GM19035 (cell line): ENCODE measurements at regions not wholly inside any gene's neighbourhood (a gene's known extent, or its start where the extent isn't known, plus 50 kb on each side); places are given as distances from the start of the nearest gene placed in this dataset.
"Not testable (repeated sequence)": the region's sequence is repeated elsewhere in the genome, so short reads cannot be mapped to it uniquely, and the experiment has no call there.

ENCODE experiments used
- ATAC-seq: cut with Tn5 transposase; IDR thresholded peaks from one replicate; pipeline ENCODE4 v1.9.1; 2021; ENCODE audit not compliant: unreplicated experiment

- no peak for ATAC-seq
Observed at GRCh38 chr14:30069536-30069935, 141.9 kb upstream of the PRKD1 start.

GRCh38 chr14:30072454-30072853 is 144.8 kb upstream of the PRKD1 start:
- ATAC-seq: not testable (repeated sequence)

DNA sequence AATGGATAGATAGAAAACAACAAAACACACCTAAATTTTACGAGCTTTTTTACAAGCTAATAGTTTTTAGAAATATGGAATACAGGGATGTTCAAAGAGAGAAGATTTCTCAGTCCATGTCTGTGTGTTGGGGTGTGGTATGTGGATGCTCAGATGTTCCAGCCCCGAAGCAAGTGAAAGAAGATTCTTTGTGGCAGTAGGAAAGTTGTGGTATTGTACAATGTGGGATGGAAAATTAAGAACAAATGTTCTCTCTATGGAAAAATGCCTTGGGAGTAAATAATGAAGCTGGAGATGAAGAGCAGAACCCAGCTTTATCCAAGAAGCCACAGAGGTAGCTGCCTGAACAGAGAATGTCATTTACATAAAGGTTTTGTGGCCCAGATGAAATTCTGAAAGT is 150.3 kb upstream of the PRKD1 start:
- no peak for ATAC-seq

- ATAC-seq: no peak
Observed at GRCh38 chr14:30078811-30079402, 151.3 kb upstream of the PRKD1 start.

DNA sequence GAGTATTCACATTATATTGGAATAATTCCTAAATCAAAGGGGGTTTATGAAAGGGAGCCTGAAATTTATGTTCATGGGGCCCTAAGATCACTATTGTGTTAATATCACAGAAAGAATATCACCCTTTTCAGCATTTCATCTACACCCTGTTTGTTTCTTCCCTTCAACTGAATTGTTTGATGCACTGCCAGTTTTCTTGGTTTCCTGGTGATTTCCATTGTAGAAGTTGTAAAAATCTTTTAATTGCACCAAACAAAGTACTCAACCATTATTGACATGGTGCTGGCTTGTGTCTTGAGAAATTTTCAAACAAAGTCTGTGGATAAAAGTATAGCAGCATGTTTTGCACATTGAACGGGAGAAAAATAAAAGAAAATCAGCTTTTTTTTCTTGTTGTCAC is 154.8 kb upstream of the PRKD1 start:
- no peak for ATAC-seq

- no peak for ATAC-seq
Observed at GRCh38 chr14:30084811-30085210, 157.2 kb upstream of the PRKD1 start.

GRCh38 chr14:30085943-30086342 is 158.3 kb upstream of the PRKD1 start:
- no peak for ATAC-seq

DNA sequence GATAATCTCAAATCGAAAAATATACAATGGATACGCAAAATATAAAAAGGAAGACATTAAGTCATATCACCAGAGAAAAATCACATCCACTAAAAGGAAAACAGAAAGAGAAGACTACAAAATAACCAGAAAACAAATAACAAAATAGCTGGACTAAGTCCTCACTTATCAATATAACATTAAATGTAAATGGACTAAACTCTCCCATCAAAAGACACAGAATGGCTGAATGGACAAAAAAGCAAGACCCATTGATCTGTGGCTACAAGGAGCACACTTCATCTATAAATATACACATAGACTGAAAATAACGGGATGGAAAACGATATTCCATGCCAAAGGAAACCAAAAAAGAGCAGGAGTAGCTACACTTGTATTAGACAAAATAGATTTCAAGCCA is 161.0 kb upstream of the PRKD1 start:
- no peak for ATAC-seq

DNA sequence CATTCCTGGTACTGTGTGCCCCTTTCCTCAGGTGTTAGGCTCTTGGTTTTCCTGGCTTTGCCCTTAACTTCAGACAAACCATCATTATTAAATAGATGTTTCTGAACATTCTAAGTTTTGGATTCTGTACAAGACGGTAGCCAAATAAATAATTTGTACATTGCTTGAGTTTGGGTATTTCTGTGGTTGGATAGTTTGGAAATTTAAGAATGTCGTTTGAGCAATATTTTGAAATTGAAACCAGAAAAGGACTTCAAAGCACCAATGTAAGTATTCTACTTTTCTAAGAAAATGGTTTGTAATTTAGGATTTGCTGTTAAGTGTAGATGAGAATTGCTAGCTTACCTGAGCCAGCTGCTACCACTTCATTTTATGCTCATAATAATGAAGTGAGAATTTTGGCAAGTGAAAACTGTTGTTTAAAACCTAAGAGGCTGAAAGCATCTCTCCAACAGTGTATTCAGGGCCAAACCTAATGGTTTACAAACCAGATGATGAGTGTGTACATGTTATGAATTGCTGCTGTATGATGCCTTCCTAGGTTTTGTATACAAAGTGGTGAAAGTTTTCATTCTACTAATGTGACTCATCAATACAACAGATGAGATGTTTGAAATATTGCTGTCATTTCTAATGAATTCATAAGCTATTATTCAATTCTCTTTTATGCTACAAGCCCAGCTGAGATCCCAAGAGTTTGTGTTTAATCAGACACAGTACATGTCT is 181.5 kb upstream of the PRKD1 start:
- ATAC-seq: no peak

DNA sequence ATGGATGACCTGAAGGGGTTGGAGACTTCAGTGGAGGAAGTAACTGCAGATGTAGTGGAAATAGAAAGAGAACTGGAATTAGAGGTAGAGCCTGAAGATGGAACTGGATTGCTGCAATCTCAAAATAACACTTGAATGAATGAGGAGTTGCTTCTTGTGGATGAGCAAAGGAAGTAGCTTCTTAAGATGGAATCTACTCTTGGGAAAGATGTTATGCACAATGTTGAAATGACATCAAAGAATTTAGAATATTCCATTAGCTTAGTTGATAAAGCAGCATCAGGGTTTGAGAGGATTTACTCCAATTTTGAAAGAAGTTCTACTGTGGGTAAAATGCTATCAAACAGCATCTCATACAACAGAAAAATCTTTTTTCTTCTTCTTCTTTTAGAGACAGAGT is 186.4 kb upstream of the PRKD1 start:
- no peak for ATAC-seq

GRCh38 chr14:30115756-30116155 is 188.1 kb upstream of the PRKD1 start:
- no peak for ATAC-seq

- no peak for ATAC-seq
Observed at GRCh38 chr14:30118992-30119640, 191.5 kb upstream of the PRKD1 start.

GRCh38 chr14:30125322-30125979 is 197.8 kb upstream of the PRKD1 start:
- no peak for ATAC-seq

- no peak for ATAC-seq
Observed at GRCh38 chr14:30129807-30130206, 202.2 kb upstream of the PRKD1 start.

DNA sequence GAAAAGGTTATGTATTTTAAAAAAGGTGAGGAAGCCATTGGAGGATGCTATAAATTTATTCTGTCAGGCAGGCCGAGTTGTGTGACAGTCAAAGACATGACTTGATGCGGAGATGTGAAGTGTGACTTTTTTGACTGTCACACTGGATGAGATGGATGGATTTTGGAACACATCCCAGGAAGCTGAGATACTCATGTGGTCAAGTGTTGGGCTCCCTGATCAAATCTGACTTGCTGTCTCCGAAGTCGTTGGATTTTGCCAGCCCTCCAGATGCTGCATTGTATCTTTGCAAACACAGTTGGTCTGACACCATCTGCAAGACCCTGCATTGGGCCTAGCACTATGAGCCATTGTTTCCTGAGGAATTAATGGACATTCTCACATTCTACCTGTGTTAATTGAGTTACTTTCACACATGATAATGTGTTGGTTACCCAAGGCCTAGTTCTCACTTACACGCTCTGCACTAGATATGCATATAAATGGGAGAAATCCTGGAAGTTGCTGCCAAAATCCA is 204.0 kb upstream of the PRKD1 start:
- no peak for ATAC-seq

DNA sequence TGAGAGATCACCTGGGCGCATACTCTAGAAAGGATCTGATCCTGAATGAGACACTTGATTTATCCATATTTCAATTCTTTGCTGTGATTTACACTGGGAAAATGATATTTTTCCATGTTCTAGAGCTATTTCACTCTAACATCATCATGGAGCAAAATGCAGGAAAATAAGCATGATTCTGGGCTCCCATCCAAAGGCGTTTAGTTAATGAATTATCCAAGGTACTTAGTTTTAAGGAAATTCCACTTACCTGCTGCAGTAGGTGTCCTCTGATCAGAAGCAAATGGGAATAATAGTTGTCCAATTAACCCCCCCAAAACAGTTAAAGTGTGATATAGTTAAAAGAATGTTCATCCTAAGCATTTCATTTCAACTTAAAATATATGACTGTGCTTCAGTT is 204.5 kb upstream of the PRKD1 start:
- no peak for ATAC-seq

DNA sequence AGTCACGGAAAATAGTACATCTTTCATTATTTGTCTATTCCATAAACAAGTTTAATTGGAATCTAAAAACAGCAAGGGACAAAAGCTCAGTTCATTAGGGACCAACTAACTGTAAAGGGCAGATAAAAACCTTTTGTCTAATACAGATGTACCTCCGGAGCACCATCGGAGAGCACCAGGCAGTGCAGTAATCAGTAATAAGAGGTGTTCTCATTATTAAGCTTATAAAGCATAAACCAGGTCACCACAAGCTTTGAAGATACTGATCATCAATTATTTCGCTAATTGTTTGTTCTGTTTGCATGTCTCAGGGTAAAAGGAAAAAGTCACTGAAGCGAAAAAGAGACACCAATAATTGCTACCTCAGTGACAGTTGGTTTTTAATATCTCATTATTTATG is 207.3 kb upstream of the PRKD1 start:
- no peak for ATAC-seq

DNA sequence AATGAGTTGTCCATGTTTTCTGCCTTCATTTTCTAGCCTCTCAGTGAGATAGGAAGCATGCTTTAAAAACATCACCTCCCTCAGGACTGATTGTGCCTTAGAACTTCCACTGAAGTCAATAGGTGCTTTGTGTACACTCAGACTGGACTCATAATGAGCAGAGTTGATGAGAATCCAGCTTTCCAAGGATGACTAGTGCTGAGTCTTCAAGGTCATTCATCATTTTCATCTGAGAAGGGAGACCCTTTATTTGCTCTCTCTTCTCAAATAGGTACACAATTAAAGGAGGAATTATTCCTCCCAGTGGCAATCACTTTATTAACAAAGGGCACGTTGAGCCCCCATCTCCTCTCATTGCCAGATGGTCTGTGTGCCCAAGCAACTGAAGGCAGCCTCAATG is 210.9 kb upstream of the PRKD1 start:
- ATAC-seq: no peak

GRCh38 chr14:30142216-30142615 is 214.6 kb upstream of the PRKD1 start:
- no peak for ATAC-seq

DNA sequence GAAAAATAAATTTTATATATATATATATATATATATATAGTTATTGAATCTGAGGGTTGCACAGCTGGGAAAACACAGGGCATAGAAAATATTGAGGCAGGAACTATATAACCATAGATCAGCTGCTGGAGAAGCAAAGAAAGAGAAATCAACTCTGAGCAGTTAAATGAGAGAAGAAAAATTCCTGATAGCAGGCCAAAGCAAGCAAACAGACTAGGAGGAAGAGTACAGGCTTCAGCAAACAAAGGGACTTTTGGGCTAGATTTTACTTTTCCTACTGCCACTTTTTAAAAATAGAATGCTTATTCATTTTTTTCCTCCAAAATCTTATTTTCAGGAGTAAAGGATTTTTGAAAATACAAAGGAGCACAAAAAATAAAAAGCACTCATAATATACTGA is 216.0 kb upstream of the PRKD1 start:
- no peak for ATAC-seq

GRCh38 chr14:30153717-30154116 is 226.1 kb upstream of the PRKD1 start:
- no peak for ATAC-seq

DNA sequence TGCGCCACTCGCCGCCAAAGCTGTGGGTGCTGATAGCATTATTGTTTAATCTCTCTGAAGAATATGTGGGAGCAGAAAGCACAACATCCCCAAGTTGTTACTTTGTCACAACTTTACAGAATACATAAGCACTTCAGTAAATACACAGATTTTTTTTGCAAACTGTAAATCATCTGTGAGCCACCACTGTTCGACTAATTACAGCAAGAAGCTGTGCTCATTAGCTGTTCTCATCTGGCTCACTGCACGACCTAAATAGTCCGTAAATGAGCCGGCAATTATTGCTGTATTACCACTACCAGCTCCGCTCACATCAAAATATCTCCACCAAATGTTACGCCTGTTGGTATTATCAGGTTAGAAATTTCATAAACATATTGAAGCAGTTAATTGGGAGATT is 228.9 kb upstream of the PRKD1 start:
- ATAC-seq: no peak
